Amygdala (tissue), 56 donors: ENCODE measurements at regions not wholly inside any gene's neighbourhood (a gene's known extent, or its start where the extent isn't known, plus 50 kb on each side); places are given as distances from the start of the nearest gene placed in this dataset.

Experiments used
- DNase-seq, 56 donors: peaks; one replicate each; lab custom pipeline; 2025; lab: John Stamatoyannopoulos, UW

GRCh38 chr5:74408150-74409043, 232.1 kb downstream of the ENC1 start:
- DNase-seq: no peak

DNA sequence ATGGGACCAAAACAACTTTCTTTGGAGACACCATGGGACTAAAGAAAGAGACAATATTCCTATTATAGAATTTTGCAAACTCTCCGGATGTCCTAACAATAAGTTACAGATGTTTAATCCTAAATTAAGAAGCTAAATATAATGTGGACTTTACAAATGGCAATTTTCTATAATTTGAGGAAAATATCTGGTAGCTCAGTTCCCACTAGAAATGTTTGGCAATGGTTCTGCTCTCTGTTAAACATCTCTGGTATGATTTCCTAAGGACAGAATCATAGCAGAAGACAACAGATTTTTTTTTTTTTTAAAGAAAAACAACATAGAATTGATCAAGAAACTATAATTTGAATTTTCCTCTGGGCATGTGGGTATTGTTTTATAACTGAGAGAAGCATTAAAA, 232.8 kb downstream of the ENC1 start:
- DNase-seq: no peak

DNA sequence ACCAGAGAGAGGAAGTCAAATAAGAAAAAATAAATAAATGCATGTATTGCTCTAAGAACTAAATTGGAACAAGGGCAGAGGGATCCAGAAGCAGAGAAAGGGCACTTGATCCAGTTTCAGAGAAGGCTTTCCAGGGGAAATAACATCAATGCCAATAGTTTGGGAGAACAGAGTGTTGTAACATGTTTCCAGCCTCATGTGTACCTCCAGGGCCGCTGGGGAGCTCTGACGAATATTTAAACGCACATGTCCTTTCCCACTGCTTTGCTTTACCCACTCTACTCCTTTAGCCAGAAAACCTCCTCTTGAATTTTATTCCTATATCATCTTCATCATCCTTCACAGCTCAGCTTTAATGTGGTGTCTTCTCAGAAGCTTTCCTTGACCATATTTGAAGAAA, 233.7 kb downstream of the ENC1 start:
- DNase-seq: no peak

- no peak for DNase-seq
These were observed 234.9 kb downstream of the ENC1 start for GRCh38 chr5:74405593-74405992.

- no peak for DNase-seq
These were observed 235.7 kb downstream of the ENC1 start for GRCh38 chr5:74404574-74405508.

DNA sequence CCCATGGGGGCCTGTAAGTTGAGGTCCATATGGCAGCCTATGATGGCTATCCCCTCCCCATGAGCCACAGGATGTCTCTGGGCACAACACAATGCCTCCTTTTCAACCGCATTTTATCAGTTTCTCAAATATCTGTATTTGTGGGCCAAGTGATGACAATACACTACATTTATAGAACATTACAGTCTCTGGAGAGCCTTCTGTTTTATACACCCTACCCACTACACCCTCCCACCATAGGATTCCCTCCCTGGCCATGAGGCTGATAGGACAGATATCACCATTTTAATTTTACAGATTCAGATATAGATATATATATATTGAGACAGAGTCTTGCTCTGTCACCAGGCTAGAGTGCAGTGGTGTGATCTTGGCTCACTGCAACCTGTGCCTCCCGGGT, 236.8 kb downstream of the ENC1 start:
- DNase-seq: no peak

DNA sequence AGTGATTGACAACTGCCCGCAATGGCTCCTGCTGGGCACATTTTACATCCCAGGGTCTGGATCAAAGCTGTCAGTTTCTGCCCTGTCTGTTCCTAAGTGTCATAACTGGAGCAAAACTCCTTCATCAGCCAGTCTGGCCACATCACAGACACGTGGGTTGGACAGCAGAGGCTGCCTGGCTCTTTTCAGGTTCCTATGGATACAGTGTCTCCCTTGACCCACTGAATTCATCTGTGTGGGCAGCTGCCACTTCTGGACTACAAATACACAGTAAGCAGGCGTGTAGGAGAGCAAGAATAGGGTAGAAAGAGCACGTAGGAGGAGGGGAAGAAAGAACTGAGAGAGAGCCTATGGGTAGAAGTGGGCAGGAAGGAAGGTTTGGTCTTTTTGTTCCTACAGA, 238.0 kb downstream of the ENC1 start:
- peak in 21 of 56 donors; percentile 3 to 60 (median 25) for DNase-seq

DNA sequence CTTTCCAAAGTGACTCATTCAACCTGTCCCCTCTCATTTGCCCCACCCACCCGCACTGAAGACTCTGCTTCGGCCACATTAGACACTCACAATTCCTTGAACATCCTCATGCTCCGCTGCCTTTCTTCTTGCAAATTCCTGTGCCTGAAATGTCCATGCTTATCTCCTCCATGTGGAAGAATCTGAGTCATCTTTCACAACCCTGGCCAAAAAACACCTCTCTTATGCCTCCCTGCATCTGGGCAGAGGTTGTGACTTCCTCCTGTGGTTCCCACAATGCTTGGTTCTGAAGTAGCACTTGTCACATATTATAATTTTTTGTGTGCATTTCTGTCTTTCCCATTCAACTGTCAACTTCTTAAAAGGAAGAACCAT, 238.6 kb downstream of the ENC1 start:
- no peak for DNase-seq

GRCh38 chr5:74401281-74401945, 239.1 kb downstream of the ENC1 start:
- DNase-seq: no peak

- no peak for DNase-seq
These were observed 240.5 kb downstream of the ENC1 start for GRCh38 chr5:74400067-74400466.

- DNase-seq: no peak
These were observed 243.5 kb downstream of the ENC1 start for GRCh38 chr5:74396913-74397622.

DNA sequence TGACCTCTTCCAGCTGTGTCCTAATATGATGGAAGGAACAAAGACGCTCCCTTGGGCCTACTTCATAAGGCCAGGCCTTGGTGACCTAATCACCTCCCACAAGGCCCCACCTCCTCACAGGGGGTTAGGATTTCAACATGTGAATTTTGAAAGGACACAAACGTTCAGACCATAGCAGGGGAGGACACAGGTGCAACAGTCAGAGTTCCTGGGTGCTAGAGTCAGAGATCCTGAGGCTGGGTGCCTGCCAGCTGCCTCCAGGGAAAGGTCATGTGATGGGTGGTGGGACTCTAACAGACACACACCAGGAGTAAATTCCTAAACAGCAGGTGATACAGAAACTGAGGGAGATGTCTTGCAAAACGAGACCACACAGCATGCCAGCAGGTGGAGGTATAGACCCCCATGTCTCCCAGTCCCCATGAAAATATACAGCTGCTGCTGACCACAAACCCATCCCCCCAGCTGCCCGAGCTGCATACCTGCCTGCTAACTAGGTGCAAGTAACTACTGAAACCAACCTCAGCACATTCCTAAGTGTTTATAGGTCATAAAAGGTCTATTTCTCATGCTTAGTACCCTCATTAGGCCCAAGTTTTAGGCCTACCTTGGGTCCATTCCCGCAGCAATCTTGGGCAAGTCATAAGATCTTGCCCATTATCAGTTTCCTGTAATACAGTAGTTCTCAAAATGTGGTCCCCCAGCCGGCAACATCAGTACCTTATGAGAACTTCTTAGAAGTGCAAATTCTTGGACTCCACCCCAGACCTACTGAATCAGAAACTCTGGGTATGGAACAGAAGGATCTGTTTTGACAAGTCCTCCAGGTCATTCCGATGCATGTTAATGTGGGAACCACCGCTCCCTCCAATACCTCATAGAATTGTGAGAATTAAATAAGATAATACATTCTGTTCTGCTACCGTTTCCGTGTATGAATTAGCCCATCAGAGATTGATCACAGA, 245.3 kb downstream of the ENC1 start:
- DNase-seq: no peak

DNA sequence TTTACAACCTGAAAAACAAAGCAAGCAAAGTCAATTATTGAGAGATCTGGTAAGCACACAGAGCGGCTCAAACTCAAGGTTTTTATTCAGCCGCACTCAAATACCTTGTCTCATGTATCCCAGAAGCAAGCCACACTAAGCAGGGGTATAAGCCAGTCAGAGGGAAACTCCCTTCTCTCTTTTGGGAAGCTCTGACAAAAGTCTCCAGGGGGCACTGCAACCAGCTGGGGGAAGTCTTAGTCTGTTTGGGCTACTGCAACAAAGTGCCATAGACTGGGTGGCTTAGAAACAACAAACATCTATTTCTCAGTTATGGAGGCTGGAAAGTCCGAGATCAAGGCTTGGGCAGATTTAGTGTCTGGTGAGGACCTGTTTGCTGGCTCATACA, 246.0 kb downstream of the ENC1 start:
- no peak for DNase-seq

DNA sequence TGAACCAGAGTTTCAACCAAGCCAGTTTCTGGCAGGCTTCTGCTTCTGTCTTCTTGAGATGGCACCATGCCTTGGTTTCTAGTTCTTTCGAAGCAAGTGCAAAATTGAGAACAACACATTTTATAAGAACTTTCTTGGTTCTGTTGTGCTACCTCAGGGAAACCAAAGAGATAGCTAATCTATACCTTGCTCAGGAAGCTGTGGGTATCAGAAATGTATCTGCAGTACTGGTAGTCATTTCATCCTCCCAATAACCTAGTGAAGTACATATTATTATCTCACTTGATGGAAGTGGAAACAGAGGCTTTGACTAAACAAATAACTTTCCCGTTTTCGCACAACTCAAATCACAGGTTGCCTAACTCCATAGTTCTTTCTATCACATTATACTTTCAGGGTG, 246.6 kb downstream of the ENC1 start:
- no peak for DNase-seq

DNA sequence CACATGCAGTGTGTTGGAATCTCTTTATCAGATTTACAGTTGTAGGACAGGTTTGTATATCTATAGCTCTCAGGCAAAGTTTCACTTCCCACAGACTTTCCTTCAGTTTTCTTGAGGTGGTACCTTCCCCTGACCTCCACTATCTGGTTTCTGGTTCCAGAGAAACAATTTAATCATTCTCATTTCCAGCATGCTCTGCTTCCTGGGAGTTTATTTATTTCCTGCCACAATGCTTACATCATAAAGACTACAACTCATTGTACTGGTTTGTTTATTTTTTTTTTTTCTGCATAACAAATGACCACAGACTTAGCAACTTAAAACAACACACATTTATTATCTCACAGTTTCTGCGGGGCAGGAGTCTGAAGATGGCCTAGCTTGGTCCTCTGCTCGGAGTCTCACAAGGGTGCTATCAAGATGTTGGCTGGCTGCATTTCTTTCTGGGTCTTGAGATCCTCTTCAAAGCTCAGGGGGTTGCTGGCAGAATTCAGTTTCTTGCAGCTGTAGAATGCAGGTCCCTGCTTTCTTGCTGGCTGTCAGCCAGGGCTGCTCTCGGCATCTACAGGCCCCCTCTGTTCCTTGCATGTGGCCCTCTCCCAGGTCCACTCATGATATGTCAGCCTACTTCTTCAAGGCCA, 247.7 kb downstream of the ENC1 start:
- DNase-seq: peak in 1 of 56 donors; percentile 10

DNA sequence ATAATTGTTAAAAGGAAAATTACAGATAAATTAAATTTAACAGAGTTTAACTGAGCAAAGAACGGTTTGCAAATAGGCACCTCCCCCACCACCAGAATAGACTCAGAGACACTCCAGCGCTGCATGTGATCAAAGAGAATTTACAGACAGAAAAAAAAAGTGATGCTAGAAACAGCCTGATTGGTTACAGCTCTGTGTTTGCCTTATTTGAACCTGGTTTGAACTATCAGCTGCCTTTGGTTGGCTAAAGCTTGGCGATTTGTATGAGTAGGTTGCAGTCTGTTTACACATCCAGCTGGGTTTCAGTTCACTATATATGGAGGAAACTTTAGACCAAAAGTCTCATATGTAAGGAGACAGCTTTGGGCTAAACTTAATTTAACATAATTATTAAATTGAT, 249.1 kb downstream of the ENC1 start:
- no peak for DNase-seq

GRCh38 chr5:74390822-74391221, 249.7 kb downstream of the ENC1 start:
- no peak for DNase-seq

GRCh38 chr5:74390306-74390637, 250.3 kb downstream of the ENC1 start:
- DNase-seq: no peak
